GM18907 (cell line): ENCODE measurements at regions not wholly inside any gene's neighbourhood (a gene's known extent, or its start where the extent isn't known, plus 50 kb on each side); places are given as distances from the start of the nearest gene placed in this dataset.

Source experiments
- ATAC-seq: cut with Tn5 transposase; IDR thresholded peaks from one replicate; pipeline ENCODE4 v1.9.1; 2021; ENCODE audit warnings: mild to moderate bottlenecking, moderate library complexity; ENCODE audit not compliant: unreplicated experiment

DNA sequence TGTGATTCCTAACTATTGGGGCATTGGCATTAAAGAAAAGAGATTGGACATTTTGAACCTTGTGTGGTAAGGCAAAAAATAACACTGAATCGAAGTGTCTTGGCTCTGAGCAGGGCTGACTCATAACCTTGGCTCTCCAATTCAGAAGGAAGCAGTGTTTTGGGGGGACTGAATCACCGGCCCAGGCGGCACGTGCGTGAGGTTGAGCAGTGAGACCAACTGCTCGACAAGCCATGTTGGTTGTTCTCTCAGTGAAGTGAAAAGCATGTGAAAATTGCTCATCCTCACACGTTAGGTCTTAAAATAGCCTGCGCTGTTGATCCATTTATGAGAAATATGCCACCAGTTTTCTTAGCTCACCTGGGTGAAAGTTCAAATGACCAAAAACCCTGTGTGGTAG, 137.8 kb upstream of the SPACA1 start:
- ATAC-seq = no peak

DNA sequence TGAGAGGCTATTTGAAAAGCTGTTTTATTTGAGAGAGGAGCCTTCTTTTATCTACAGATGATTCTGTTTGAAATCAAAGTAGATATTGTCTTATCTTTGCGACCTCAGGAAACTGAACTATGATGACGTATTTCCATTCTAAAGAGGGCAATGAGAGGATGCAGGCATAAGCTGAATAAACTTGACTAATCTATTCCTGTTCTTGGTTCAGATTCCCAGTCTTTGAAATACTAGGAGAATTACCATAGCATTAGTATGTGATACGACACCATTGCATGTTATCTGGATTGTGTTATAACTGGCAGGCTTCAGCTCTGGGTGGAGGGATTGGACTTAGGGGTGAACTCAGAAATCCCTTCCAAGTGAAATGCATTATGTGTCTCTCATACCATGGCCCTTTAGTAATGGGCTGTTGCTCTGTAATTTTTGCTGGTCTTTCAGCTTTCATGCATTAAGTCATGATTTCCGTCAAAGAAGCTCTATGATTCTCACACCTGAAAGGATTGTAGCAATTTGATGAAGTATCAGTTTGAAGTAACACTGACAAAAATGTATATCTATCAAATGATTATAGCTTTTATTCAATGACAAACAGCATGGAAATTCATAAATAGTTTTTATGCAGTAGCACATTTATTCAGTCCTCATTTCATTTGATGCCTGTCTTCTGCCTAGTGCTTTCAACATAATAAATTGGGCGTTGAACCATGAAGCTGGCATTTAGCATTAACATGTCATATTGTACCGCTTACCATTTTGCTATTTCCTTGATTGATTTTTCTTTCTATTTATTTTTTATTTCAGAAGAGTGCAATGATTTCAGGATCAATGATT, 138.4 kb upstream of the SPACA1 start:
- no peak for ATAC-seq

DNA sequence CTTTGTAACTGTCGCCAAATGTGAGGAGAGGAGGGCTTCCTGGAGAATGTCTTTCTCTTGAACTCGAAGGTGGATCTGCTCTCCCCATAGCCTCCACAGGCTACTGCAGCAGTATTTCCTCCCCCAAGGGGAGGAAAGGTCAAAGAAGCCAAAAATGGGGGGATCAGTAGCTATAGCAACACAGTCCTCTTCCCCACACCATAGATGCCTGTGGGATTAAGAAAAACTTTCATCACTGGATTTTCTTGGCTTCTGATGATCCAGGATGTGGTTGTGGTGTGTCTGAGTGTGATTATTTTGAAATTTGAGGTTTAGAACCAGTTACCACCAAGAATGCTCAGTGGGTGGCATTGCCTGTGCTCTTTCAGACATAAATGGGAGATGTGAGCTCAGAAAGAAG, 140.1 kb upstream of the SPACA1 start:
- ATAC-seq = peak; percentile 55

DNA sequence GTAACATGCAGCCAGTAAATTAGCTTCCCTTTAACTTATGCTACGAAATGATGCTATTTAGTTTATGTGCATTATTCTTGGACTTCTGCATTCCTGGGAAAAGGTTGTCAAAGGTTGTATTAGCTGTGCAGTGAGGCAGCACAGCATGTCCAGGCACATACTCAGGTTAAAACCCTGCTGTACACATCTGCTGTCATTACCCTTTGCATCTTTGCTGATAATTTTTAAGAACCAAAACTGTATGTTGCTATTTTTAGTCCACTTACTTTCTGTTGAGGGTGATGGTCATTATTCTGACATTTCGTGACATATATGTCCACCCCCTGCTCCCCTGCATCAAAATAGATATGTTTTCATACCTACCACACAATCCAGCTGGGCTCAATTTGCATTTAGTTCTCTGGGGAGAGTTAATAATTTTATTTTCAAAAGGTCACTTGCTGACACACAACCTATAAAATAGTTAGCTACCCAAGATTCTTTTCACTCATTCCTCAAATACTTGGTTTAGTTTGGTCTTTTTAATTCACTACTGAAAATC, 142.5 kb upstream of the SPACA1 start:
- ATAC-seq = peak; percentile 84

DNA sequence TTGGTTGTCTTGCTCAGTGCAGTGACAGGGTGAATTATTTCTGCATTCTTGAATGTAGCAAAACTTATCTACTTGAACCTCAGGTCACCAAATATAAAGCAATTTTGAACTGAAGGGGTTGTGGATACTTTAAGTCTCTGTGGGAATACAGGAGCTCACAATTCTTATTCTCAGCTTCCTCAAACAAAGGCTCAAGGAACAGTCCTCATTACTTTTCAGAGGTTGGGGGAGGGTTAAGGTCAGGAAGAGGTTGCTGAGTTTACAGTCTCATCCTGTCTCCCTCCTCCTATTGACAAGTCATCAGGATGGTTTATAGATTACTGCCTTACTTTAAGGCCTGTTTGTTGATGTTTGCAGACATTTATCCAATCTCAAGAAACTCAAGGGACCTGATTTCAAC, 143.6 kb upstream of the SPACA1 start:
- ATAC-seq = no peak

DNA sequence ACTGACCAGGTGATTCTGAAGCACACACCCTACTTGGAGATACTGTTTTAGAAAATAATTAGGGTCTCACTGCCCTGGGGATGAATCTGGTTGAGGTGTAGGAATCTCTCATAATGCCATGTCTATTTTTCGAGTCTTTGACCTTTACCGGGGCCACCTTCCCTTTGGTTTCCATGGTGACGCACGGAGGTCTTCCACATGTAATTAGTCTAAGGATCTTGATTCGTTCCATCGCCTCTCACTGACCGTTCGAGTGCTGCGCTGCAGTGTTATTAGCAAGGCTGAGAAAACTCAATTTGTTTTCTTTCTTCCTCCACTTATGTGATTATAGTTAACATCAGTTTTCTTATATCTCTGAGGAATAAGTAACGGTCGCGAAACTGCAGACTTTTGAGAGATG, 144.3 kb upstream of the SPACA1 start:
- no peak for ATAC-seq

DNA sequence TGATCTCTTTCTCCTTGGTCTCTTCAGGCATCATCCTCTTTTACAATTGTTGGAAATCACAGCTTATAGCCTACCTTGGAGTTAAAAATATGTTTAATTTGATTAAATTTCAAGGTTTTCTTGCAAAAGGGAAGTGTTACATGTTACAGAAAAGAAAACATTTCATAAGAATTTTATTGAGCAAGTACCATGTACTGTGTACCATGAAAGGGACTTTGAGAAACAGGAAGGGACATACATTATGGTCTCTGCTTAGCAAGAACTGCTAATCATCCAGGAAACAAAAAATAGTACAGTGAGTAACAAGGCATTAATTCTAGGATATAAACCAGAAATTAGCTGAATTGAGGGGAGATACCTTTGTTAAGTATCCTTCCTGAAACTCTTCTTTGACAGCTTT, 145.3 kb upstream of the SPACA1 start:
- no peak for ATAC-seq

DNA sequence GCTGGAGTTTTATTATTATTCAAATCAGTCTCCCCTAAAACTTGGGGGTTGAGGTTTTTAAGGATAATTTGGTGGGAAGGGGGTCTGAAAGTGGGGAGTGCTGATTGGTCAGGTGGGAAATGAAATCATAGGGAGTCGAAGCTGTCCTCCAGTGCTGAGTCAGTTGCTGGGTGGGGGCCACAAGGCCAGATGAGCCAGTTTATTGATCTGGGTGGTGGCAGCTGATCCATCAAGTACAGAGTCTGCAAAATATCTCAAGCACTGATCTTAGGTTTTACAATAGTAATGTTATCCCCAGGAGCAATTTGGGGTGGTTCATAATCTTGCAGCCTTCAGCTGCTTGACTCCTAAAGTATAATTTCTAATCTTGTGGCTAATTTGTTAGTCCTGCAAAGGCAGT, 146.0 kb upstream of the SPACA1 start:
- ATAC-seq = no peak

DNA sequence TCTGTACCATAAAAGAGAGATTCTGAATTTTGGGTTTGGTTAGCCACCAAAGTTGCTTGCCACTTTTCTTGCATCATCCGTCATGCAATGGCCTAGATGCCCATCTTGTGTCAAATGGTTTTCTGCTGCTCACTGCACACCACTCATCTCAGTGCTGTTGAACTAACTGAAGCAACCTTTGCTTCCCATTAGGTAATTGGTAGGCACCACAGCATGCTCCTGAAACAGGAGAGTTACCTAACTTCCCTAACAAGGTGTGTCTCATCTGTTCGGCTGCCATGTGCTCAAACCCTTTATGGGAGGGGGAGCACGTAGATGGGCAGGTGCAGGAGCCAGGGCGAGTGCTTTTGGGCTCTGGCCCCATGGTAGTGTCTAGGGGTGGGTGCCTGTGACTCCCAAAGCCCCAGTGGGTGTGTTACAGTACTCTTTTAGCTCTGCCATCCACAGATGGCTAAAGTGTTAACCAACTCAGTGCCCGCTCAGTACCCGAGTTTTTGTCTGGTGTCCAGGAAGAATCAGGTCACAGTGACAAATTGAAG, 147.4 kb upstream of the SPACA1 start:
- ATAC-seq = no peak

DNA sequence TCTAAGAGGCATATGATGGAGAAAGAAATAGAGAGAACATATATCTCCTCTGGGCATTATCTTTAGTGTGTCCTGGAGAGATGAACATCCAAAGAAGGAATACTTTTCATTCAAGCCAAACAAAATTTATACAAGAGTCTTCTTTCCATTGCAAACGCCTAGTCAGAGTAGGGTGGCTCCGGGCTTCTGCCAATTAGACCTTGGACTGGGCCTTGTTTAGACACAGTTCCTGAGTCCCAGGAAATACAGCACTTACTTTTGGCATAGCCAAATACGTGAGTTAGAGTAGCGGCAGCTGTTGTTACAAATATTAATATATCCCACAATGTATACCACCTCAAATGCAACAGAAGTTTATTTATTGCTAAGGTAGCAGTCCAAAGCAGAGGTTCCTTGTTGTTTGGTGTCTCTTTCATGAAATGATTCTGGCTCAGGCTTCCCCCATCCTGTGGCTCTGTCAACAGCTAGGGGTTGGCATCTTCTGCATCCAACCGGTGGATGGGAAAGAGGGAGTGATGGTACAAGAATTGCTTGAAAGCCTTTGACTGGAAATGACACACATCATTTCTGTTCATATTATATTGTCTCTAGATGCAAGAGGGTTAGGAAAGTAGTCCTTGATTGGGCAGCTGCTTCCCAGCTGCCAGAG, 148.0 kb upstream of the SPACA1 start:
- ATAC-seq = no peak

DNA sequence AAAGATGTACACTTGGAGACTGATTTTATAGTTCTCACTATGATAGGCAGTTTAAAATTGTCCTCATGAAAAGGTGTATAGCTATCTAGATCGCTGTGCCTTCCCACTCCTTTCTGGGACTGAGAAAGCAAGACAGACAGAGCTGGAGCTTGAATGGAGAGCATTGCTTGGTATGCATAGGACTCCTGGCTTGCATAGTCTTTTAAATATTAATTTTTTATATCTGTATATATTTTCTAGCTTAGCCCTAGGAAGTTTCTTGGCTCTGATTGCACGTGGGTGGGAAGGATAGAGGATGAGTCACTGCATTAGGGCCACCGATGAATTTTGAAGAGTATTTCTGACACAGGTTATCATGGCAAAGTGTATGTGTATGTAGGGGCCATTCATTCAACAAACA, 150.0 kb upstream of the SPACA1 start:
- no peak for ATAC-seq

DNA sequence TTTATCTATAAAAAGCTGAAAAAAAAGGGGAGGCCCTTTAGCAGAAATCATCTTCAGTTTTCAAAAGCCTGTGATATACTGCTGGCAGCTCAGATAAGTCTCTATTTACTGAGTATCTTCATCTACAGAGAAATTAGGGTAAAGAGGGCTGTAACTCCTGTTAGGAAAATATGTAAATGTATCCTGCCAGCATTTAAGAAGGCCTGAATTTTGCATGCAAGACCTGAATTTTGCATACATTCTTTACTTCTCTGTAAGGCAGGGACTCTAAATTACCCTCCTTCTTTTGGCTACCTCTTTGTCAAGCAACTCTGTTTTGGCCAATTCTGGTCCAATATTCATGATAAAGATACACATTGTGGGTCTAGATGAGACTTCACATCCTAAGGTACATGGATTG, 150.6 kb upstream of the SPACA1 start:
- ATAC-seq = no peak

DNA sequence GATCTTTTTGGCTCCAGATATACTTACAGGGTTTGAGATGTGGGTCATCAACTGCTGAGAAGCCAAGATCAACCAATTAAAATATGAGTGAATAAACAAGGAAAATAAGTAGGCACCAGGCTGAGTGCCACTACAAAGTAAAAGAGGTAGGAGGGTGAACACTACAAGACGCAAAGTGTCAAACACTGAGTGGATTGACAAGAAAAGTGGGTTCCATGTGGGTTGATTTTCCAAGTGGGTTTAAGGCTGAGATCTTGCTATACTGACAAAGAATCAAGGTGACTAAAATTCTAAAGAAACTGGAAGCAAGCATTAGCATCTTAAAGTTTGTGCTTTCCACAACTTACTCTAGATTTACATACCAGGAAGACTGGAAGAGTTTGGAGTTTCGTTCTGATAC, 160.4 kb upstream of the SPACA1 start:
- ATAC-seq = no peak

DNA sequence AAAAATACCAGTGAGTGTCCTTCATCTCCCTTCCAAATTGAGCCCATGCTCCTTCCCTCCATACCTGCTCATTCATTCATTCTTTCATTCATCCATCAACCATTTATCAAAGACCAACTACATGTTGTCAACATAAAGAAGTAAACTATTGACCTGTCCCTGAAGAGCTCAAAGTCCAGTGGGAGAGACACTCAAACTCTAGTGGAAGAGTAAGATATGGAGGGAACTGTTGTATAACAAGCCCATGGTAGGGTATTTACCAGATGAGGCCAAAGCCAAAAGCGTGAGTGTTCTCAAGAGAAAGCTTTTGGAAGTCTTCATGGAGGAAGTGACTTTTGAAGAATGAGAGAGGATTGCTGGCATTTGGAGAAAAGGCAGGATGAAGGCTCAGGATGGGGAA, 163.4 kb upstream of the SPACA1 start:
- no peak for ATAC-seq

DNA sequence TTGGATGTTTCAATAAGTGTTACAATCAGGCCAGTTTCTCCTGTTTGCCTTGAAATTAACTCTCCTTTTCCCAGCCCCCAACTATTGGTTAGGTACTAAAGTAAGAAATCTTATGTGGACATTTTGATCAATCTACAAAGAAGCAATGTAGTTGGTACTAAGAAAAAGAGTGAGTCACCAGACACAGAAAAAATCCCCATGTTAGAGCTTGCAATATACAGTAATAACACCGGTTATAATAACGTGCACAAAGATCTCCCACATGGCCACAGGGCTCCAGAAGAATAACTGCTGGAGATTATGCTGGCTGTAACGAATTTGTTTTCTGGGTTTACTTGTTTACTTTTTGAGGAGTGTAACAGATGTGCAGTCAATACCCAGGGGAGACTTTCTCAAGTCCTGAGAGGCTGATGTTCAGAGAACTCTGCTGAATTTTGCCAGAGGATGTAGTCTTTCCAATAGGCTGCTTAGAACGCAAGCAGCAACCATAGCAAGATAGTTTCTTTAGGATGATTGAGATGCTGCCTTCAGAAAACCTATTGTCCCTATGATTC, 166.2 kb upstream of the SPACA1 start:
- no peak for ATAC-seq

DNA sequence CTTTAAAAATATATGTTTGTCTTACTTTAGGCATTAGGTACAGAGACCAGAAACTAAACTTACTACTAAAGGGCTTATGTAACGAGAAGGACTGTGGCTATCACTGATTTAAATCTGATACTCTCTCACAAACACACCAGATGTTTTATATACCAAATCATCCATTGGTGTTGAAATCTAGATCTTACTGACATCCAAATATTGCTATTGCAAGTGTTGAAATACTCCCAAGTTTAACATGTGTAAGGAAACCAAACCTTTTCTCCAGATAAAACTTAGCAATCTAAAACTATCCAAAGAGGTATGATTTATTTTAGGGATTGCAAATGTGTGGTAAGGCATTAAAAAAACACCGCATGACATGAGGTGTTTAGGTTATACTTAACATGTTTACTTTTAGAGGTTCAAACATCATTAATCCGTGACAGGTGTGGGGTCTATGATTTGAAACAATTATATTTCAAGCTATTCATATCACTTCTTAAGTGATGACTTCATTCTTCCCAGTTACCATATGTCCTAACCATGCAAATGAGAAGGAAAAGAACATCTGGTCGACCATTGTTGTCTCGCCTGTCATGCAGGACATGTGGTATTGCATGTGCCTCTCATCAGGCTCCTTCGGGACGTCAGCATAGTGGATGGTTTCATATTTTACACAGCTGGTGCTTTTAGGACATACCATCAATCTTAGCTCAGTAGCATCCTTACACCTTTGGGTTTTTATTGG, 168.3 kb upstream of the SPACA1 start:
- ATAC-seq = peak; percentile 79

DNA sequence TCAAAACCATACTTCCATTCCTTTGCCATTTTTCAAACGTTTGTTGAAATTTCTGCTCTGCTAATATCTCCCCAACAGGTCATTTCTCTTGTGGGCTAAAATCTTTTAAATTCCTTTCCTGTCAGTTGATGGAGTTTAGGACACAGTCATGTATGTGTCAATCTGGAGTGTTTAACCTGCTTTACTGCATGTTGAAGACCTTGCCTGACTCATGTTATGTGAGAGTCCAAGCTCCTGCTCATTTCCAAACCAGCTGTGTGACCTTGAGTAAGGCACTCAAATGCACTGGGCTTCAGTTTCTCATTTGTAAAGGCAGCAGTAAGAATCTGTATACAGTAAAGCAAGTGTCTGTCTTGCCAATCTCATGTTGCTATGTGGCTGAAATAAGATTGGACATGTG, 171.9 kb upstream of the SPACA1 start:
- no peak for ATAC-seq

DNA sequence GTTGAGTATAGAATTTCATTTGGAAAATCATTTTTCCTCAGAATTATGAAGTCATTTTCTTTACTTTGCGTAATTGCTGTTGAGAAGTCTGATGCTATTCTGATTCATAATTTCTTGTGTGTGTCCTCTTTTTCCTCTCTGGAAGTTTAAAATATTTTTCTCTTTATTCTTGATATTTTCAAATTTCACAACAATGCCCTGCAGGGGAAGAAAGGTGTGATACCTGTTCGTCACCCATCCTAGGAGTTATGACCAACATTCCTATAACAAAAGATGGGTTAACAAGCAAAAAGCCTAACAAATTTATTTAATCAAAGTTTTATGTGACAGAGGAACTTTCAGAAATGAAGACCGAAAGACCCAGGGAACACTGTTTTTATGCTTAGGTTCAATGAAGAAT, 171.5 kb upstream of the AKIRIN2 start:
- no peak for ATAC-seq

DNA sequence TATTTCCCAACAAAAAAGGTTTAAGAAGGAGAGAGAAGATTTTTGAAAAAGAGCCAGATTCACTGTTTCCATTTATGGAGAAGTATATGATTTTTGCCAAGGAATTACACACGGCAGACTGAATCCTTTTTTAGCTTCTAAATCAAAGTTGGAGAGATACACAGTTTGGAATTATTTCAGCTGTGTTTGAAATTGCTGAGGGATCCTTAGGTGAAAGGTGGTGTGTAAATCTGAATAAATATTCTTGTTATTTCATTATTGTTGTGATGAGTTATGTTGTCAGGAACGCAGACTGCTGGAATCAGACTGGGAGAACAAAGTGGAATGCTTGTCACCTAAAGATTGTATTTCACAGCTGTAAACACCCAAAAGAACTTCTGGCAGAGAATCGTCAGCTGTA, 168.5 kb upstream of the AKIRIN2 start:
- ATAC-seq = no peak

DNA sequence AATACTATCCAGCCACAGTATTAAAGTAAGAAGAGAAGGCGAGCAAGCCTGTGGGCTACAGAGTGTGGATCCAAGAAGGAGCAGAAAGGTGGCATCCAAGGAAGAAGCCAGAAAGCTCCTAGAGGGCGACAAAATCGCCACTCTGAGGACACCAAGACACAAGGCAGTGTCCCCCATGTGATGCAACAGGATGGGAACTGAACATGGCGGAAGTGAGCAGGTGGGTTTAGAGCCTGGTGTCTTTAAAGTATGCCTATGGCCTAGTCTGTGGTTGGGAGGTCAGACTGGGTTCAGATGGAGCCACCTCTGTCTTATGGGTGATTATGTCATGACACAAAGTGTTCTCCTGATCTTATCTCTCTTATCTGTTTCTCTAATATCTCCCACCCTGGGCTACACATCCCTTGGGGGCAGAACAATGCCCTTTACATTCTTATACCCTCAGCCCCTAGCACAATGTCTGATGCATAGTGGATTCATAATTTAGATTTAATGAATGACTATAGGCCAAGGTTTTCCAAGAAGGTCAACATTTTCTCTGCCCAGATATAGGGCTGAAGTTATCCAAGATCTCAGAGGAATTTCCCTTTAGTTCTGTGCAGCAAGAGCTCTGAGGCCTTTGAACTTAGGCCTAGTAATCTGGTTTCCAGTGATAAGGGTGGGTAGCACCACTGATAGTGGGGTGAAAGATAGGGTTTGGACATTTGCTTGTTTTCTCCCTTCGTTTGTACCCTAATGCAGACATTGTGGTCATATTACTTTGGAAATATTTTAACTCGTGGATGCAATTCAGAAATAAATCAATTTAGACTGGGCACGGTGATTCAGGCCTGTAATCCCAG, 167.3 kb upstream of the AKIRIN2 start:
- no peak for ATAC-seq
